GM19455 (cell line): ENCODE measurements at regions not wholly inside any gene's neighbourhood (a gene's known extent, or its start where the extent isn't known, plus 50 kb on each side); places are given as distances from the start of the nearest gene placed in this dataset.

Experiments
- ATAC-seq: cut with Tn5 transposase; IDR thresholded peaks from one replicate; pipeline ENCODE4 v1.9.1; 2021; ENCODE audit not compliant: unreplicated experiment

- no peak for ATAC-seq
These were observed 465.6 kb upstream of the POU3F3 start for GRCh38 chr2:104388296-104388695.

DNA sequence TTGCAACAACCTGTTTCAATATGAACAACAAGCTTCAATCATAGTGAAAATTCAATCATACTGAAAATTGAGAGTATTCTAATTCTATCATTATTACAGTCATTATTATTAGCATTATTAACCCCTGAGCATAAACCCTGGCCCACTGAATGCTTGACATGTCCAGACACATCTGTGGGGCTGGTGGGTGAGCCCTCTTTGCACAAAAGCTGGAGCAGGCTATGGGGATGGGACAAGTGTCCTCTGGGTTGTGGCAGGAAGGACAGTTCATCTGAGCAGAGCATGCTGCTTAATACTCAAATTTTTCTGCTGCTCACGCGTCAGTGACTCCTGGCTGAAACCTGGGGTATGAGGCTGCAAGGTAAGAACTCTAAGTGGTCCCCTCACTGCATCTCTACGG lies 451.1 kb upstream of the POU3F3 start:
- no peak for ATAC-seq

DNA sequence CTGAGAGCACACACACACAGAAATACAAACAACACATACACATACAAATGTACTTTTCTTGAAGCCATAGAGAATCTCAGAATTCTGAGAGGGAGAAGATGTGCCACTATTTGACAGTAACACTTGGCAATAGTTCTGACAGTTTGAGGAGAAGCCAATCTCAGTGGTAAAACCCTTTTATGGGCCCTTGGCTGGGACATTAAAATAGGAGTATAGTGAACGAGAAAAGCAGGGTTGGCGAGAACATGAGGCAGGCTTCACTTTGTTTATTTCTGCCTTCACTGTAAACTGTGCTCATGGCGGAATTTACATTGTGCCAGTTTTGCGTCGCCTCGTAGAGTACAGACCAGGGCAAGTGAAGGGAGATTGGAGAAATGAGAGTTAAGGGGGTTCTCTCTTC lies 449.4 kb upstream of the POU3F3 start:
- ATAC-seq: no peak

GRCh38 chr2:104405623-104406022 lies 448.3 kb upstream of the POU3F3 start:
- no peak for ATAC-seq

DNA sequence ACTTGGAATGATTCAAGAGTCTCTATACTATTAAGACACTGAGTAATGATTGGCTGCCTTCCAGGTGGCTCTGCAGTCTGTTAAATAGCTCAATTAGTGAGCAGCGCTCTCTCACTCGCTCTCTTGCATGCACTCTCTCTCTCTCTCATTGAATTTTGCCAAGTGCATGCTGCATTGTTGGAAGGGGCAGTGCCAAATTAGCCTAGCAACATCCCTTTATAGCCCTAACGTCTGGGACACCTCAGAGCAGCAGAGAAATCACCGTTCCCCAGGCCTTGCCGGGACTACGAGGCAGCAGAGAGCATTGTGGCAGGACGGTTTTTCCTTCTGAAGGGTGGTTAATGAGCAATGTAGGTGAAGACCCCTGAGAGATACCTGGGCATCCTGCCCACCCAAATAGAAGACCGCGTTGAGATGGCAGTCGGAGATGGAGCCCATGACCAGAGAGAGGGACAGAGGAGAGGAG lies 447.6 kb upstream of the POU3F3 start:
- ATAC-seq: no peak

GRCh38 chr2:104407641-104408040 lies 446.3 kb upstream of the POU3F3 start:
- ATAC-seq: no peak

DNA sequence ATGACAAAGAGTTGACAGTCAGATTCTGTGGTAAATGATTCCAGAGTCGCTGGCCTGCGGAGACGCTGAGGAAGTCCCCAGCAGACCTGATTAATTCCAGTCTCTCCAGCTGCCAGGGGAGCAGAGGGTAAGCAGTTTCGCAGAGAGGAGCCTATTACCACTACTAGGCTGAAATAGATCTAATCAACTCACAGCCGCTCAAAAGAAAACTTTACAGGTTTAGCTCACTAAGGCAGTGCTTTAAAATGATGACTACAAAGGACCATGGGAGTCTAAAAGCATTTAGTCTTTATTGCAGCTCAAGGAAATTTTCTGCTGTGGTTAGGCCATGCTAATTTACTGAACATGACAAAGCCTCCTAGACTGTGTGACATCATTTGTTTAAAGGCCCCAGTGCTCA lies 445.6 kb upstream of the POU3F3 start:
- ATAC-seq: no peak

- ATAC-seq: no peak
These were observed 443.8 kb upstream of the POU3F3 start for GRCh38 chr2:104410136-104410535.

DNA sequence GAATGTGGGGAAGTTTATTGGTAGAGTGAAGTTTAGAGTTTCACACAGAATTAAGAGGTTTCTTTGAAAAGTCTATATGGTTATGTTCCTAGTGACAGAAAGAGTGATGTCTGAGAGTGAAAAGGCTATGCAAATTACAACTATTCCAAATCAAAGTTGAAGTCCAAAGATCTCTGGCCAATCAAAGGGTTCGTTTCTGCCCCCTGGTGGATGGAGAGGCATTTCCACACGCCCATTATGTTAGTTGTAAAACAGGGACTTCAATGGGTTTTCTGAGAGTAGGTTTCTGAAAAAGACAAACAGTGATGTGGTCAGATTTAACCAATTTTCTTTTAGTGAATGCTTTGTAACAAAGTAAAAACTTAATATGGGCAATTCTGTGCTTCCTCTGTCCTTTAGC lies 441.5 kb upstream of the POU3F3 start:
- ATAC-seq: no peak

GRCh38 chr2:104413890-104414289 lies 440.0 kb upstream of the POU3F3 start:
- ATAC-seq: no peak

DNA sequence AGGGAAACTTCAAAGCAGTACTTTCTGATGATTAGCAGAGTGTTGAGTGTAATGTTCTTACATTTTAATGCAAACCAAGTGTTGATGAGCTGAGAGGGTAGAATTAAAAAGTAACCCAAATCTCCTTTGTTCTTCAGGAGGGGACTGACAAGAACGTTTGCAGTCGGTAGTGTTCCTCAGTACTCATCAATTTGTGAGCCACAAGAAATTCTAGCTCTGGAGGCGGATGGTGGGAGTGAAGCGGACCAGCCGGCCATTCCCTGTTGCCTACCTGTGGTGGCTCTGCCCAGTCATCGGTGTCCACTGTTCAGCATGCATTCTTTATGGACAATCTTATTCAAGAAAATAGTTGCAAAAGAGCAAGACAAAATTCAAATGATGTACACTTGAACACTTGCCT lies 438.6 kb upstream of the POU3F3 start:
- no peak for ATAC-seq

DNA sequence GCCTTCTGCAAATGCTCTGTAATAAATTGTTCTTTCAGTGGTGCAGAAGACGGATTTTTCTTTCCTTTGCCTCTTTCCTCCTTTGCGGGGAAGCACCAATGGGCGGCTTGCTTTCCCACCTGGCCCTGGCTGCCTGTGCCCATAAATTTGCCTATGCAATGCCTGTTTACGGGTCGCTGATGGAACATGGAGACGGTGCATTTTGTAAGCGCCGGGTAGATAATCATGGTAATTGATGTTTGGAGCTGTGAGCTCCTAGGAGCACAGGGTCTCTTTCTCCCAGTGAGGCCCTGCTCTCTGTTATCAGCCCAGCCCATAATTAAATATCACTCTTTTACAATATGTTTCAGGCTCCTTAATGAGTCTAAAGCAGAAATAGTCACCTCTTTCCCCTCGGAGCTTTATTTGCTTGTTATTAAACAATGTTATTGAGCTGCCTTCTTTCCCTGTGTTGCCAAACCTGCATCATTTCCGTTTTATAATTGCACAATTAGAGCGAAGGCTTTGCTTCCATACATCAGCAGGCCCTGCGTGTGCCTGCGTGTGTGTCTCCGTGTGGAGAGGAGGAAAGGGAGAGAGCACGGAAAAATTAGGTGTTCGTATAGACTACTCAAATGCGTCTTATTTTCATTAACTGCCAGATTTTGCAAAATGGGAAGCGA lies 437.4 kb upstream of the POU3F3 start:
- no peak for ATAC-seq

- ATAC-seq: no peak
These were observed 433.5 kb upstream of the POU3F3 start for GRCh38 chr2:104420420-104420819.

- no peak for ATAC-seq
These were observed 433.0 kb upstream of the POU3F3 start for GRCh38 chr2:104420953-104421352.

- ATAC-seq: no peak
These were observed 427.9 kb upstream of the POU3F3 start for GRCh38 chr2:104425850-104426595.

GRCh38 chr2:104428155-104428554 lies 425.8 kb upstream of the POU3F3 start:
- no peak for ATAC-seq

DNA sequence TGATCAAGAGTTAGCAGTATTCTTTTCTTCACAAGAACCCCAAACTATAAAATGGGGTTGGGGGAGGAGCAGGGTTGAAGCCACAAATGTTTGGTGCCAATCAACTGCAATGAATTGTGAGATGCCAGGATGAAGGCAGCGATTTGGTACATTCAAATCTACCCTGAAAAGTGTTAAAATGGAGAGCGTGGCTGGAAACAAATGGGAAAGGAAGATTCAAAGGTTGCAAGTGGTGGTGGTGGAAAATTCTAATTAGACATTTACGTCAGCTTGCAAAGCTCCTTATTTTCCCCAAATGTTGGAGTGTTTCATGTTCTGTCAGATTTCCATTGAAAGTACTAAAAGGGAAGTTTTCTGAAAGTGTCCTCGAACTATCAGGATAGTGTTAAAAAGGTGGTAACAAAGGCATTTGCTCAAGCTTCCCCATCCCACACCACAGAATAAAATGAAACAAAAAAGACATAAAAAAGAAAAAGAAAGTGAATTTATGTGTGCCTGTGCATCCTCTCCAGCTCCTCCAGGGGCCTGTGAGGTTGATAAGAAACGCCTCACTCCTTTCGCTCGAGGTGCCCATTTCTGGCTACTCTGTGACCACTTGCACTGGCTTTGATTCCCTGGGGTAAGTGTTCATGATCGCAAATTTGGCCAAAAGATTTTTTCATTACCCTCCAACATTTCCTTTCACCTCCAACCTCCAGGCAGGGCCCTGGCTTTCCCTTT lies 424.1 kb upstream of the POU3F3 start:
- ATAC-seq: no peak

DNA sequence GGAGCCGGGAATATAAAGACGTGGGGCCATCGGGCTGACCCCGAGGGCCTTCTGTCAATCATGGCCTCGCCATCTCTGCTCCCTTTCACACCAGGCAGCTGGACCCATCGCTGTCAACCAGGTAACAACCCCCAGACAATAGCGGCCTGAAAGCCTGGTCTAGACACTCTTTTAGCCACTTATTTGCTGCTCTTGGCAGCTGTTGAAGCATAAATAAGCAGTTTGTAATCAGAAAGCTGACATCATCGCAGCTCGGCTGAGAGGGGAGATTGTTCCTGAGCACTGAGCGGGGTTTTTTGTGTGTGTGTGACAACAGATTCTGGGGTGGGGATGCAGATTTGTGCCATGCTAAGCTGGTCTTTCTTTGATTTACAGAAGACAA lies 423.6 kb upstream of the POU3F3 start:
- no peak for ATAC-seq

DNA sequence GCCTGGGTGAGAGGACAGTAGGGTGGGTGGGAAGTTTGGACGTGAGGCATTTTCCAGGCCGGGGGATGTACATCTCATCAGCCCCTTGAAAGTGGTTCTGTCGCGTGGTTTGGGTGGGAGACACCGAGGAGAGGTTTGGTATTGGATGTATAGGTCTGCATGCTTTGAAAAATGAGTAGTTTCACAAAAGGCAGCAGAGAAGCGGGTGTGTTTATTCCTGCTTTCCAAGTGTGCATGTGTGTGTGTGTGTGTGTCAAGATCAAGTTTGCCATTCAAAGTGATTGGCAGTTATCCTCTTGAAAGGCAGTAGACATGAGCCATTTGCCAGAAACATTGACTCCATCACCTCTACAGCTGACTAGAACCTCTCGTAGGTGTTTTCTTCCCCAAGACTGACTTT lies 423.1 kb upstream of the POU3F3 start:
- ATAC-seq: no peak

DNA sequence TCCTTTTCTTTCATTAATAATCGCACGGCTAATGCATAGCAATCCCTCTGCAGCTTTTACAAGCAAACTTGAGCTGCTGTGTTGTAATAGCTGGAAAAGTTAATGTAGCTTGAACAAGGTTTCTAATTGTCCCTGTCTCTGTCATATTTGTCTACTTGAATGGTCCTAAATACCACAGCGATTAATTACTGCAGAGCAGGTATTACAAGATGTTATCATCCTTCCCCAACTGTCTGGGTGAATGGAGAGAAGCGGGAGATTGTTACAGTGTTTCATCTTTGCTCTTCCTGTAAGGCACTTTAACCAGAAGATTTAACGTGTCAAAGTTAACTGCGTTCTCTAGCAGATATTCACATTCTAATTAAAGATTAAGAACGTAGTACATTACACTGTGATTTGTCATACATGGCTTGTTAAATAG lies 422.2 kb upstream of the POU3F3 start:
- ATAC-seq: no peak

- ATAC-seq: no peak
These were observed 421.5 kb upstream of the POU3F3 start for GRCh38 chr2:104432401-104432800.

DNA sequence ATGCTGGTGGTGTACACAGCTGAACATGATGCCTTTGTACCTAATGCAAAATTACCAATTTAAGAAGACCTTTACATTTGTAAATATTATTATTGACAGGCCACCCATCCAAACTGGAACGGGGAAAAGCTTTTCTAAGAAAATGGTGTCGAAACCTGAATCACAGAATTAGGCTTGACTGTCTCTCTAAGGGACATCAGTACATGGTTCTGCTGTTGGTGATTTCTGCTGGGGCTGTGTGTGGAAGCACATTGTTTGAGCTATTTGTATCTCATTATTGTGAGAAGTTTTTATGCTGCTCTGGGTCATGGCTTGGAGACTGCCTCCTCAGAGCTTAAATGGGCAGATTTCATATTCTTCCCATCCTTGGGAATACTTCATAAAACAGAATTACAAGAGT lies 420.9 kb upstream of the POU3F3 start:
- no peak for ATAC-seq
